Skin epidermis (tissue), 12 donors: ENCODE measurements at regions not wholly inside any gene's neighbourhood (a gene's known extent, or its start where the extent isn't known, plus 50 kb on each side); places are given as distances from the start of the nearest gene placed in this dataset.

Source experiments
- H3K27ac ChIP-seq, 21 experiments: fragments of 200-600 bp; sonication (generic) in 11 of 21; one replicate each; pipeline ENCODE4 v1.5.0; 2020; ENCODE audit warnings: mild to moderate bottlenecking in 3 of 21, inconsistent platforms in 2 of 21, moderate library complexity in 2 of 21
- H3K4me3 ChIP-seq, 7 experiments: fragments of 200-600 bp; sonication (generic) in 2 of 7; one replicate each; pipeline ENCODE4 v1.5.0; 2020; ENCODE audit warnings: inconsistent platforms in 2 of 7, mild to moderate bottlenecking in 2 of 7, moderate library complexity in 1 of 7

GRCh38 chr7:17236603-17237002 is 61.8 kb upstream of the AHR start:
- no peak overlapping the region for H3K4me3 ChIP-seq
- H3K27ac ChIP-seq = no peak overlapping the region

DNA sequence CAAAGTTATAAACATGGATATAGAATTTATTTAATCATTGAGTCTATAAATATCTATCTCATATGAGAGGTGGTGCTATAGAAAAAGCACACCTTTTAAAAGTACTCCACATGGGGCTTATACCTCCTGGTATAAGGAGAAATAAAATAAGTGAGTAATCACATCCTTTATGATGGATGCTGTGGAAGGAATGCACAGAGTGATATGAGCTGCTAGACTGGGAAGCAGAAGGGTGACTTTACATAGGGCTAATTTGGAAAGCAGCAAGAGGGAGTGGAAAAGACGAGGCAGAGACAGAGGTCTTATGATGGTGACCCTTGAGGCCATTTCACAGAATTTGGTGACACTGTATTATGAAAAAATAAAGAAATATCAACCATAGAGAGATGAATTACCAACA is 59.4 kb upstream of the AHR start:
- no peak overlapping the region for H3K4me3 ChIP-seq
- H3K27ac ChIP-seq = no peak overlapping the region

GRCh38 chr7:17239683-17240521 is 58.5 kb upstream of the AHR start:
- no peak overlapping the region for H3K4me3 ChIP-seq
- H3K27ac ChIP-seq = no peak overlapping the region

- H3K4me3 ChIP-seq = no peak overlapping the region
- H3K27ac ChIP-seq = no peak overlapping the region
These were observed 55.9 kb upstream of the AHR start for GRCh38 chr7:17242504-17242903.

GRCh38 chr7:17244786-17245185 is 53.7 kb upstream of the AHR start:
- H3K27ac ChIP-seq = no peak overlapping the region
- H3K4me3 ChIP-seq = no peak overlapping the region

GRCh38 chr7:17247357-17247756 is 51.1 kb upstream of the AHR start:
- Histone ChIP-seq H3K4me3 (no peak overlapping the region), H3K27ac (no peak overlapping the region)

DNA sequence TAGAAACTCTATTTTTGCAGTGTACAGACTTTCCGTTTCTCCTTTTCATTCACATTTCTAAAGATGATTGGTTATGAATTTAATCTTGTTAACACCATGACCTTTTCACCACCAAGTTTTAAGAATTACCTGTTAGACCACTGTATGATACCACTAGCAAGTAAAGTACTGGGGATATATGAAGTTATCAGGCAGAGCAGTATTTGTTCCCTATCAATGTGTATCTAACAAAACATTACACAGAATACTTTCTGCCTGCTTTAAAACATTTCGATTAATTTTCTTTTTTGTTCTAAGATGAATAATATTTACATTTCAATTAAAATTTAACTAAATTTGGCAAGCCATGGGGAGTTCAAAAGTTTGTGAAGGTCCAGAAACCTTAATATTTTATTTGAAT is 49.9 kb upstream of the AHR start:
- H3K27ac ChIP-seq = no peak overlapping the region
- no peak overlapping the region for H3K4me3 ChIP-seq
